ENCODE measurements at regions not wholly inside any gene's neighbourhood (a gene's known extent, or its start where the extent isn't known, plus 50 kb on each side); places are given as distances from the start of the nearest gene placed in this dataset.

- no peak for DNase-seq (ENCODE audit: low spot score)
- Histone ChIP-seq H3K27ac (ENCODE audit: low read depth in 1 of 2, low read length in 2 of 2) (no peak overlapping the region), H3K9ac (ENCODE audit: low read depth in 1 of 2, low read length in 2 of 2) (no peak overlapping the region), H3K4me3 (ENCODE audit: low read depth in 1 of 3, low read length in 3 of 3) (no peak overlapping the region), H3K9me3 (ENCODE audit: control insufficient read depth in 4 of 4, low read length in 3 of 4) (no peaks in the 10 kb centered on the region), H3K27me3 (ENCODE audit: control insufficient read depth in 4 of 4, insufficient read depth in 4 of 4, low read length in 3 of 4) (no peaks in the 10 kb centered on the region), H3K36me3 (ENCODE audit: control insufficient read depth in 4 of 4, insufficient read depth in 3 of 4, low read depth in 1 of 4, low read length in 3 of 4) (no peaks in the 10 kb centered on the region), H3K4me1 (ENCODE audit: control insufficient read depth in 4 of 4, insufficient read depth in 4 of 4, low read length in 3 of 4) (no peaks in the 10 kb centered on the region)
- TF ChIP-seq MAX (IDR thresholded peaks at IDR 0.05): no peak
- no peak for TF ChIP-seq NR2F2 (IDR thresholded peaks at IDR 0.05)
- TF ChIP-seq GABPA (IDR thresholded peaks at IDR 0.05 in 1 of 2, conservative IDR thresholded peaks at IDR 0.05 in 1 of 2): no peak
- TF ChIP-seq HNF4G (IDR thresholded peaks at IDR 0.05): no peak
- no peak for TF ChIP-seq YY1 (IDR thresholded peaks at IDR 0.05)
- no peak for TF ChIP-seq FOXA1 (IDR thresholded peaks at IDR 0.05)
- no peak for TF ChIP-seq REST (IDR thresholded peaks at IDR 0.05)
- no peak for TF ChIP-seq FOXA2 (IDR thresholded peaks at IDR 0.05)
- no peak for TF ChIP-seq RXRA (IDR thresholded peaks at IDR 0.05)
- TF ChIP-seq SP1 (IDR thresholded peaks at IDR 0.05): no peak
- TF ChIP-seq JUND (IDR thresholded peaks at IDR 0.05): no peak
- no peak for TF ChIP-seq HNF4A (conservative IDR thresholded peaks at IDR 0.05)
- no peak for TF ChIP-seq ZBTB33 (IDR thresholded peaks at IDR 0.05)
- no peak for TF ChIP-seq RAD21 (IDR thresholded peaks at IDR 0.05)
- TF ChIP-seq TAF1 (conservative IDR thresholded peaks at IDR 0.05): no peak
- no peak for TF ChIP-seq ATF3 (IDR thresholded peaks at IDR 0.05)
- WGBS: 90% methylated on average over 1 of the region's 1 CpG
Observed at GRCh38 chr4:110735686-110736085, 112.8 kb upstream of the PITX2 start.

GRCh38 chr4:110737931-110738330, 115.1 kb upstream of the PITX2 start:
- H3K4me3 ChIP-seq (ENCODE audit: low read depth in 1 of 3, low read length in 3 of 3): no peak overlapping the region
- H3K9me3 ChIP-seq (ENCODE audit: control insufficient read depth in 4 of 4, low read length in 3 of 4): no peaks in the 10 kb centered on the region
- H3K4me1 ChIP-seq (ENCODE audit: control insufficient read depth in 4 of 4, insufficient read depth in 4 of 4, low read length in 3 of 4): no peaks in the 10 kb centered on the region
- no peak for DNase-seq (ENCODE audit: low spot score)
- H3K9ac ChIP-seq (ENCODE audit: low read depth in 1 of 2, low read length in 2 of 2): no peak overlapping the region
- H3K27me3 ChIP-seq (ENCODE audit: control insufficient read depth in 4 of 4, insufficient read depth in 4 of 4, low read length in 3 of 4): no peaks in the 10 kb centered on the region
- no peaks in the 10 kb centered on the region for H3K36me3 ChIP-seq (ENCODE audit: control insufficient read depth in 4 of 4, insufficient read depth in 3 of 4, low read depth in 1 of 4, low read length in 3 of 4)
- 74% methylated on average over 3 of the region's 3 CpGs for WGBS
- no peak overlapping the region for H3K27ac ChIP-seq (ENCODE audit: low read depth in 1 of 2, low read length in 2 of 2)
- no peak for TF ChIP-seq RXRA (IDR thresholded peaks at IDR 0.05)
- TF ChIP-seq TAF1 (conservative IDR thresholded peaks at IDR 0.05): no peak
- TF ChIP-seq HNF4G (IDR thresholded peaks at IDR 0.05): no peak
- TF ChIP-seq HNF4A (conservative IDR thresholded peaks at IDR 0.05): no peak
- TF ChIP-seq FOXA1 (IDR thresholded peaks at IDR 0.05): no peak
- TF ChIP-seq FOXA2 (IDR thresholded peaks at IDR 0.05): no peak
- no peak for TF ChIP-seq NR2F2 (IDR thresholded peaks at IDR 0.05)
- no peak for TF ChIP-seq CTCF (IDR thresholded peaks at IDR 0.05; ENCODE audit: low read depth, low read length, missing input control)
- TF ChIP-seq ZBTB33 (IDR thresholded peaks at IDR 0.05): no peak
- no peak for TF ChIP-seq ATF3 (IDR thresholded peaks at IDR 0.05)
- TF ChIP-seq EGR1 (IDR thresholded peaks at IDR 0.05; ENCODE audit: low read depth in 2 of 2): no peak
- no peak for TF ChIP-seq YY1 (IDR thresholded peaks at IDR 0.05)
- TF ChIP-seq GABPA (IDR thresholded peaks at IDR 0.05 in 1 of 2, conservative IDR thresholded peaks at IDR 0.05 in 1 of 2): no peak
- TF ChIP-seq SP1 (IDR thresholded peaks at IDR 0.05): no peak
- TF ChIP-seq RAD21 (IDR thresholded peaks at IDR 0.05): no peak
- TF ChIP-seq MAX (IDR thresholded peaks at IDR 0.05): no peak

Data from liver (tissue), 8 donors.